ENCODE measurements at regions not wholly inside any gene's neighbourhood (a gene's known extent, or its start where the extent isn't known, plus 50 kb on each side); places are given as distances from the start of the nearest gene placed in this dataset.

GRCh38 chr20:16179371-16179770, 393.9 kb downstream of the KIF16B start:
- 72 to 81% methylated on average over 1 of the region's 1 CpG for WGBS, 2 donors
- H3K27me3 ChIP-seq: no peaks in the 10 kb centered on the region
- intact Hi-C loops (cut with DNase I): no loop called here
- no peak overlapping the region for H3K4me3 ChIP-seq (replicated peaks in 1 of 3)
- H3K4me1 ChIP-seq: no peaks in the 10 kb centered on the region
- no peak overlapping the region for H3K27ac ChIP-seq
- H3K9me3 ChIP-seq: no peaks in the 10 kb centered on the region
- no peak for DNase-seq
- no peak for TF ChIP-seq CTCF (IDR thresholded peaks at IDR 0.05)
- H3K36me3 ChIP-seq: no peaks in the 10 kb centered on the region

DNA sequence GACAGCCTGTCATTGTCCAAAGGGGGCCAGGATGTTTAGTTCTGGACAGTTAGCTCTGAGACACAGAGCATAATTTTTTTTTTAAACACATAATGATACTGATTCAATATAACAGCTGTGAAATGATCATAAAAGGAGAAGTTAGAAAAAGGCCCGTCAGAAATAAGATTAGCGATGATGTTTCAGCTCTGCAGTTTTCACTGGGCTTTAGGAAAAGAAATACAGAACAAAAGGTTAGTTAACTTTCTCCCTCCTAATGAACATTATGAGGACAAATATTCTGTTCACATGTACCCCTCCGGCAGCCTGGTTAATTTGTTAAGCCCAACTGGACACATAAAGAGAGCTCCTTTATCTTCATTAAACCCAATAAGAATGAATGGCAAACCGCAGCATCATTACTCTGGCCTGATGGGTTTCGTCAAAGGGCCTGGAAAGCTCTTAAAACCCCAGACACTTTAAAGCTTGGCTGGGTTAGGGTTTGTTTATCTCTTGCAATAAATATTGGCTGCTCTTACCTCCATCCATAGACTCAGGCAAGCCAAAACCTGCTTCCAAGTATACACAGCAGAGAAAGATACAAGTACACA, 394.6 kb downstream of the KIF16B start:
- Histone ChIP-seq H3K27me3 (no peaks in the 10 kb centered on the region), H3K27ac (no peak overlapping the region), H3K36me3 (no peaks in the 10 kb centered on the region), H3K9me3 (no peaks in the 10 kb centered on the region), H3K4me1 (no peaks in the 10 kb centered on the region), H3K4me3 (replicated peaks in 1 of 3) (no peak overlapping the region)
- no peak for TF ChIP-seq POLR2A (IDR thresholded peaks at IDR 0.05)
- no peak for TF ChIP-seq CTCF (IDR thresholded peaks at IDR 0.05)
- DNase-seq: no peak
- intact Hi-C loops (cut with DNase I): no loop called here
- 78 to 85% methylated on average over 5 of the region's 5 CpGs for WGBS, 2 donors

DNA sequence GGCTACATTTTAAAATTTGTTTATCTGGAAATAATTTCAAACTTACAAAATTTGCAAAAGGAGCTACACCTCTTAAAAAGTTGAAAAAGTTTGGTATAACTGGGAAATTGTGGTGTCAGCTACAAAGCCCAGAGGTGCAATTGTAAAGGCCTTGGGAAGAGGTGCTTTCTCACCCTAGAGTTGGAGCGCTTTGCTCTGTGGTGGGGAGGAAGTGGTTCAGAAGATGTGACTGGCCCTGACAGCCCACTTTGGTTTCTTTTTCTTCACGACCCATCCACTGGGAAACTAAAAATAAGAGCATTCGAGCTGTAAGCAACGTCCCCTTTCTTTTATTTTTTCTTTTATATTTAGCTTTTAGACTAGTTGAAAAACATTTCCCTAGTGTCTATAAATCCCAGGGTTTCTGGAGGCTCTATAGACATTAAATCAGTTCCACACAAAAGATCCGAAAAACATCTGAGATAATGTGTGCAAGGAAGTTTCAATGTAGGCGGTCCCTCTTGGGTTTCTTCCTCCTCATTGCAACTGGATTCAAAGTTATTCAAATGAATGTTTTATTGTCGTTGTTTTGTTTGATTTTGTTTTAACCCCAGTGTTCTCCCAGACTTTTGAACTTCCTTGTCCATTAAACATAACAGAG, 397.8 kb downstream of the KIF16B start:
- Histone ChIP-seq H3K4me1 (no peaks in the 10 kb centered on the region), H3K9me3 (no peaks in the 10 kb centered on the region), H3K27ac (no peak overlapping the region), H3K4me3 (replicated peaks in 1 of 3) (no peak overlapping the region), H3K27me3 (no peaks in the 10 kb centered on the region), H3K36me3 (no peaks in the 10 kb centered on the region)
- intact Hi-C loops (cut with DNase I): no loop called here
- TF ChIP-seq CTCF (IDR thresholded peaks at IDR 0.05) (no peak), POLR2A (IDR thresholded peaks at IDR 0.05) (no peak)
- no peak for DNase-seq
- 73 to 78% methylated on average over 7 of the region's 7 CpGs for WGBS, 2 donors

DNA sequence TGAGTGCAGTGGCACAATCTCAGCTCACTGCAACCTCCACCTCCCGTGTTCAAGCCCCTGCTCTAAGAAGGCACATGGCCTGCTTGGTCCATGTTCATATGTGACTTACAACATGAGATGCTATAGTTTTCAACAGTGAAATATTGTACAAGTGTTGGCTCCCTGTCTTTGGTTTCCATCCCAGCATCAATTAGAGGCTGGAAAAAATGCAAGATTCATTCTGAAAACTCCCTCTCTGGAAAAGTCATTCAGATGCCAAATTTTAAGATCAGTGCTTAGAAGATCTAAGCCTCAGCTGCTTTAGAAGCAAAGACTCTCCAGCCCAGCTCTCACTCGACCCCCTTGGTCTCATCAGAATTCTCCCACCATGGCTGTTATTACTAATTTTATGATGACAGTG, 398.9 kb downstream of the KIF16B start:
- H3K4me1 ChIP-seq: no peaks in the 10 kb centered on the region
- no peak overlapping the region for H3K4me3 ChIP-seq (replicated peaks in 1 of 3)
- H3K9me3 ChIP-seq: no peaks in the 10 kb centered on the region
- H3K27me3 ChIP-seq: no peaks in the 10 kb centered on the region
- H3K27ac ChIP-seq: no peak overlapping the region
- no peaks in the 10 kb centered on the region for H3K36me3 ChIP-seq
- TF ChIP-seq POLR2A (IDR thresholded peaks at IDR 0.05) (no peak), CTCF (IDR thresholded peaks at IDR 0.05) (no peak)
- intact Hi-C loops (cut with DNase I): no loop called here
- DNase-seq: no peak
- 69 to 70% methylated on average over 2 of the region's 2 CpGs for WGBS, 2 donors

- 88 to 89% methylated on average over 4 of the region's 4 CpGs for WGBS, 2 donors
- intact Hi-C loops (cut with DNase I): no loop called here
Measured at GRCh38 chr20:16173044-16173443, 400.2 kb downstream of the KIF16B start.

More at GRCh38 chr20:16173044-16173443, 400.2 kb downstream of the KIF16B start:
- H3K4me1 ChIP-seq: no peaks in the 10 kb centered on the region
- no peaks in the 10 kb centered on the region for H3K36me3 ChIP-seq
- H3K27me3 ChIP-seq: no peaks in the 10 kb centered on the region
- H3K4me3 ChIP-seq (replicated peaks in 1 of 3): no peak overlapping the region
- no peak for DNase-seq
- H3K9me3 ChIP-seq: no peaks in the 10 kb centered on the region
- no peak overlapping the region for H3K27ac ChIP-seq
- TF ChIP-seq CTCF (IDR thresholded peaks at IDR 0.05) (no peak), POLR2A (IDR thresholded peaks at IDR 0.05) (no peak)

Data from thyroid gland (tissue), 4 donors.